MCF 10A (cell line): ENCODE measurements at regions not wholly inside any gene's neighbourhood (a gene's known extent, or its start where the extent isn't known, plus 50 kb on each side); places are given as distances from the start of the nearest gene placed in this dataset.

Experiments
- BruUV-seq: library from RNA; stranded (reverse); fragments of 400-500 nt; replicated peaks from 2 replicates; lab custom pipeline; 2021; lab: Mats Ljungman, UMichigan
- CTCF ChIA-PET: fragments of 300-600 bp; sonication (Branson Sonifier 250); formaldehyde crosslinking; extraction: SDS; loops from one replicate; lab custom pipeline; 2021; ENCODE audit warnings: antibody characterized with exemption, inconsistent platforms; lab: Yijun Ruan, JAX
- POLR2A ChIA-PET: fragments of 300-600, 350-650 bp; sonication (Branson Sonifier 250); formaldehyde crosslinking; extraction: SDS; loops from one replicate; lab custom pipeline; 2020; ENCODE audit warnings: antibody characterized with exemption, inconsistent platforms; lab: Yijun Ruan, JAX
- DNase-seq: peaks from one replicate; pipeline ENCODE4 v3.0.0-alpha.2; 2018; ENCODE audit not compliant: unreplicated experiment
- H3K27ac Mint-ChIP-seq: one replicate; pipeline ENCODE4 v1.8.0; 2022; ENCODE audit warnings: mild to moderate bottlenecking, low read depth, mixed read lengths; ENCODE audit not compliant: unreplicated experiment
- H3K27me3 Mint-ChIP-seq: one replicate; pipeline ENCODE4 v1.8.0; 2022; ENCODE audit warnings: mixed read lengths; ENCODE audit not compliant: insufficient read depth, unreplicated experiment
- H3K36me3 Mint-ChIP-seq: one replicate; pipeline ENCODE4 v1.8.0; 2022; ENCODE audit warnings: mild to moderate bottlenecking, moderate library complexity, mixed read lengths; ENCODE audit not compliant: insufficient read depth, unreplicated experiment
- H3K4me1 Mint-ChIP-seq: one replicate; pipeline ENCODE4 v1.8.0; 2022; ENCODE audit warnings: mixed read lengths; ENCODE audit not compliant: insufficient read depth, unreplicated experiment
- H3K4me3 Mint-ChIP-seq: one replicate; pipeline ENCODE4 v1.8.0; 2022; ENCODE audit warnings: mild to moderate bottlenecking, moderate library complexity, mixed read lengths; ENCODE audit not compliant: unreplicated experiment
- H3K9me3 Mint-ChIP-seq: one replicate; pipeline ENCODE4 v1.8.0; 2022; ENCODE audit warnings: mixed read lengths; ENCODE audit not compliant: unreplicated experiment
- intact Hi-C: fragments of 100-400 bp; cut with micrococcal nuclease; formaldehyde crosslinking; loops from 2 replicates; pipeline ENCODE4 v1.14.1; 2022
- TF ChIP-seq, protein P1 (sequence below): fragments of 200-600 bp; IDR thresholded peaks from one replicate; pipeline ENCODE4 v1.8.0; 2022; ENCODE audit warnings: antibody characterized with exemption, mild to moderate bottlenecking; ENCODE audit not compliant: unreplicated experiment

GRCh38 chr17:69834494-69834893, 240.5 kb upstream of the KCNJ16 start:
- Mint-ChIP-seq H3K27ac (no peak overlapping the region), H3K27me3 (no peaks in the 10 kb centered on the region), H3K36me3 (no peaks in the 10 kb centered on the region), H3K4me3 (no peak overlapping the region), H3K4me1 (no peaks in the 10 kb centered on the region), H3K9me3 (peaks cover 9% of the 10 kb centered on the region)
- ChIA-PET CTCF (interaction anchor here (0.9 kb wide), 1 partner anchor 228 kb away, joined by 5 read pairs; no protein-coding TSS in a partner anchor), POLR2A (no interaction called here)
- BruUV-seq = no TSS peak
- no peak for DNase-seq
- intact Hi-C loops = no loop called here
- TF ChIP-seq, protein P1, sequence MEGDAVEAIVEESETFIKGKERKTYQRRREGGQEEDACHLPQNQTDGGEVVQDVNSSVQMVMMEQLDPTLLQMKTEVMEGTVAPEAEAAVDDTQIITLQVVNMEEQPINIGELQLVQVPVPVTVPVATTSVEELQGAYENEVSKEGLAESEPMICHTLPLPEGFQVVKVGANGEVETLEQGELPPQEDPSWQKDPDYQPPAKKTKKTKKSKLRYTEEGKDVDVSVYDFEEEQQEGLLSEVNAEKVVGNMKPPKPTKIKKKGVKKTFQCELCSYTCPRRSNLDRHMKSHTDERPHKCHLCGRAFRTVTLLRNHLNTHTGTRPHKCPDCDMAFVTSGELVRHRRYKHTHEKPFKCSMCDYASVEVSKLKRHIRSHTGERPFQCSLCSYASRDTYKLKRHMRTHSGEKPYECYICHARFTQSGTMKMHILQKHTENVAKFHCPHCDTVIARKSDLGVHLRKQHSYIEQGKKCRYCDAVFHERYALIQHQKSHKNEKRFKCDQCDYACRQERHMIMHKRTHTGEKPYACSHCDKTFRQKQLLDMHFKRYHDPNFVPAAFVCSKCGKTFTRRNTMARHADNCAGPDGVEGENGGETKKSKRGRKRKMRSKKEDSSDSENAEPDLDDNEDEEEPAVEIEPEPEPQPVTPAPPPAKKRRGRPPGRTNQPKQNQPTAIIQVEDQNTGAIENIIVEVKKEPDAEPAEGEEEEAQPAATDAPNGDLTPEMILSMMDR = no peak

DNA sequence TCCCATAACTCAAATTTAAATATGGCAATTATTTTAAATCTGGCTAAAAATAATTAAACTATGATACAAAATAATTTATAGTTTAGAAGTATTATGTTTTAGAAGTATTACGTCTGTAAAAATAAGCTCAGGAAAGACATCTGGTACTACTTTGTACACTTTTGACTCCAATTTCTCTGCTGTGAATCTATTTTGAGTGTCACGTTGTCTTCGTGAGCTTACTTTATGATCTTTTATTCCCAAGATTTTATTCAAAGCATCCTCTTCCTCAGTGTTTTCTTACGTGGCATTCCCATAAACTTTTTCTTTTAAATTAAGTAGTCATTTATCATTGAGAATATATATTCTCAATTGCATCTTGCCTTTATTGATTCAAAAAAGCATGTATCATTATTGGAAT, 223.3 kb upstream of the KCNJ16 start:
- TF ChIP-seq, protein P1 = no peak
- no peaks in the 10 kb centered on the region for H3K27me3 Mint-ChIP-seq
- intact Hi-C loops = loop anchor here (10.0 kb wide), 1 partner anchor 247 kb away; no protein-coding TSS in a partner anchor
- BruUV-seq = no TSS peak
- H3K9me3 Mint-ChIP-seq = peaks cover 13% of the 10 kb centered on the region
- H3K27ac Mint-ChIP-seq = no peak overlapping the region
- ChIA-PET CTCF (interaction anchor here (1.2 kb wide), 1 partner anchor 245 kb away, joined by 3 read pairs; no protein-coding TSS in a partner anchor), POLR2A (no interaction called here)
- no peak for DNase-seq
- H3K36me3 Mint-ChIP-seq = no peaks in the 10 kb centered on the region
- H3K4me1 Mint-ChIP-seq = peaks cover 2% of the 10 kb centered on the region
- H3K4me3 Mint-ChIP-seq = no peak overlapping the region

- intact Hi-C loops = loop anchor here (10.0 kb wide), 1 partner anchor 249 kb away; no protein-coding TSS in a partner anchor
- Mint-ChIP-seq H3K27ac (no peak overlapping the region), H3K27me3 (no peaks in the 10 kb centered on the region), H3K36me3 (no peaks in the 10 kb centered on the region), H3K9me3 (peaks cover 18% of the 10 kb centered on the region), H3K4me1 (peaks cover 13% of the 10 kb centered on the region), H3K4me3 (no peak overlapping the region)
- DNase-seq = no peak
- POLR2A ChIA-PET = interaction anchor here (1.3 kb wide), 2 partner anchors 8 to 11 kb away, joined by 3 to 5 read pairs; no protein-coding TSS in a partner anchor
- no TSS peak for BruUV-seq
- TF ChIP-seq, protein P1 = no peak
- CTCF ChIA-PET = interaction anchor here (0.7 kb wide), 1 partner anchor 28 kb away, joined by 5 read pairs; no protein-coding TSS in a partner anchor
Observed at GRCh38 chr17:69853541-69854224, 221.3 kb upstream of the KCNJ16 start.

DNA sequence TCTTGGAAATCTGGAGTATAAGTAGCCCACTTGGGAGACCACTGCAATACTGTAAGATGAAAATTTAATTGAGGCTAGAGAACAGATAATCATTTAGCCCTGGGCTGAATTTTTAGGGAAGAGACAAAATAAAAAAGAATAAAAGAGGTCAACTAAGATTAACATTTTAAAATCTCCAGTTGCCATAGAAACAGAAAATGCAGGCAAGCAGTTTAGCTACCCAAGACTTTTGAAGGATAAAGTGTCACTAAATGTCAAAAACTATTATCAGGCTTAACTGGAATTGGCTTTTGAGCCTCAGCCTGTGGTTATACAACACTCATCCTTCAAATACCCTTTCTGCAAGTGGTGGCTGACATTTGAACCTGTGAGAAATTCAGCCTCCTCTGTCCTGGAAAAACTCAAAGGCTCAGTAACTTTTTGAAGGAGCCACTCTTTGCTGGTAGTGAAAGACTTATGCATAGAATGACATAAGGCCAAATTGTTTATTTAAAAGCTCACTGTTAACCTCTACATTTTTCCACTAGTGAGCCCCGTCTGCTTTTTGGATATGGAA, 220.7 kb upstream of the KCNJ16 start:
- no TSS peak for BruUV-seq
- Mint-ChIP-seq H3K9me3 (peaks cover 18% of the 10 kb centered on the region), H3K27ac (no peak overlapping the region), H3K27me3 (no peaks in the 10 kb centered on the region), H3K36me3 (no peaks in the 10 kb centered on the region), H3K4me3 (no peak overlapping the region), H3K4me1 (peaks cover 13% of the 10 kb centered on the region)
- POLR2A ChIA-PET = interaction anchor here (1.3 kb wide), 1 partner anchor 9 kb away, joined by 3 read pairs; no protein-coding TSS in a partner anchor
- no peak for DNase-seq
- intact Hi-C loops = loop anchor here (10.0 kb wide), 1 partner anchor 250 kb away; no protein-coding TSS in a partner anchor
- CTCF ChIA-PET = interaction anchor here (0.6 kb wide), 1 partner anchor 475 kb away, joined by 3 read pairs; no protein-coding TSS in a partner anchor
- TF ChIP-seq, protein P1 = no peak
